Uterus (tissue), 2 donors: ENCODE measurements at regions not wholly inside any gene's neighbourhood (a gene's known extent, or its start where the extent isn't known, plus 50 kb on each side); places are given as distances from the start of the nearest gene placed in this dataset.

ENCODE experiments used
- CTCF ChIP-seq, 4 experiments: fragments of 200-600 bp in 2 of 4; fragments of 450-650 bp in 2 of 4; sonication (generic) in 2 of 4; IDR thresholded peaks; one replicate each; pipeline ENCODE4 v1.5.1; 2016 to 2019; ENCODE audit warnings: antibody characterized with exemption in 4 of 4, mild to moderate bottlenecking in 2 of 4, moderate library complexity in 1 of 4
- POLR2A ChIP-seq, 2 donors: fragments of 450-650 bp; IDR thresholded peaks; one replicate each; pipeline ENCODE4 v1.6.1; 2016; ENCODE audit warnings: antibody characterized with exemption in 2 of 2, mild to moderate bottlenecking in 1 of 2, moderate library complexity in 1 of 2

GRCh38 chrX:714131-714530 lies 83.5 kb downstream of the SHOX start:
- TF ChIP-seq CTCF (IDR thresholded peaks at IDR 0.05) (no peak), POLR2A (IDR thresholded peaks at IDR 0.05) (no peak)
